ENCODE measurements at regions not wholly inside any gene's neighbourhood (a gene's known extent, or its start where the extent isn't known, plus 50 kb on each side); places are given as distances from the start of the nearest gene placed in this dataset.

GRCh38 chr14:84037593-84037992 lies 1492.4 kb upstream of the FLRT2 start:
- Mint-ChIP-seq H3K27me3 (ENCODE audit: low read depth) (no peaks in the 10 kb centered on the region), H3K36me3 (ENCODE audit: insufficient read depth in 2 of 2) (peaks cover 0 to 2% of the 10 kb centered on the region in 2 donors), H3K27ac (no peak overlapping the region), H3K4me3 (no peak overlapping the region), H3K9me3 (peaks cover 0 to 9% of the 10 kb centered on the region in 2 donors), H3K4me1 (ENCODE audit: low read depth) (peaks cover 8% of the 10 kb centered on the region)
- no peak for ATAC-seq (replicated peaks in 1 of 2)
- DNase-seq: no peak

DNA sequence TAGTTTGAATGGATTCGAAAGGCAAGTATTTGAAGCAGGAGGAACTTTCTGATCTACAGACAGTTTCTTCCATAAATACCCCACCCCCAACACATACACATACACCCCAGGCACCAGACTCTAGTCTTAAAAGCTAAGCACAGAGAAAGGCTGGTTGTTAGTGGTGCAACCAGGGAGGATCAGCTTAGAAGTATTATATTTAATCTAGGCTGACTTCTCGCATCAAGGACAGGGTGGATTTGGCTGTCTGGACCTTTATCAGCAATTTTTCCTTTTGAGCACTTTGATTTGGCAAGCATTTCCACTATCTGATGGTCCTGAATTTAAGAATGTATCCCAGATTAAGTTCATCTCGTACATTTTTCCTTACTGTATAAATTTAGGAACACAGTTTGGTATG lies 1489.8 kb upstream of the FLRT2 start:
- H3K9me3 Mint-ChIP-seq: peaks cover 1 to 12% of the 10 kb centered on the region in 2 donors
- ATAC-seq (replicated peaks in 1 of 2) (no peak), DNase-seq (no peak)
- H3K27ac Mint-ChIP-seq: no peak overlapping the region
- H3K27me3 Mint-ChIP-seq (ENCODE audit: low read depth): no peaks in the 10 kb centered on the region
- H3K36me3 Mint-ChIP-seq (ENCODE audit: insufficient read depth in 2 of 2): peaks cover 0 to 2% of the 10 kb centered on the region in 2 donors
- H3K4me1 Mint-ChIP-seq (ENCODE audit: low read depth): peaks cover 8% of the 10 kb centered on the region
- no peak overlapping the region for H3K4me3 Mint-ChIP-seq

DNA sequence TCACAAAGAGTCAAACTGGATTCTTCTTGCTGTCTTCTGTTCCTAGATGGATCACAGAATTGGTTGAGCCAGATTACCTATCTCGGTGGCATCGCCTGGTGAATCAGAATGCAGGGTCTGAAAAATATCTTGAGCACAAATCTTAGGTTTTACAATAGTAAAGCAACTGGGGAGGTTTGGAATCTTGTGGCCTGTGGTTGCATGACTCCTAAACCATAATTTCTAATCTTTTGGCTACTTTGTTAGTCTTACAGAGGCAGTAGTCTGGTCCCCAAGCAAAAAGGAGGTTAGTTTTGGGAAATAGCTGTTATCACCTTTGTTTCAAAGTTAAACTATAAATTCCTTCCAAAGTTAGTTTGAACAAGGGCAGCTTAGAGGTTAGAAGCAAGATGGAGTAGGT lies 1488.5 kb upstream of the FLRT2 start:
- DNase-seq (no peak), ATAC-seq (replicated peaks in 1 of 2) (no peak)
- Mint-ChIP-seq H3K4me1 (ENCODE audit: low read depth) (peaks cover 8% of the 10 kb centered on the region), H3K4me3 (no peak overlapping the region), H3K27ac (no peak overlapping the region), H3K9me3 (peaks cover 1 to 12% of the 10 kb centered on the region in 2 donors), H3K27me3 (ENCODE audit: low read depth) (no peaks in the 10 kb centered on the region), H3K36me3 (ENCODE audit: insufficient read depth in 2 of 2) (peaks cover 0 to 2% of the 10 kb centered on the region in 2 donors)

DNA sequence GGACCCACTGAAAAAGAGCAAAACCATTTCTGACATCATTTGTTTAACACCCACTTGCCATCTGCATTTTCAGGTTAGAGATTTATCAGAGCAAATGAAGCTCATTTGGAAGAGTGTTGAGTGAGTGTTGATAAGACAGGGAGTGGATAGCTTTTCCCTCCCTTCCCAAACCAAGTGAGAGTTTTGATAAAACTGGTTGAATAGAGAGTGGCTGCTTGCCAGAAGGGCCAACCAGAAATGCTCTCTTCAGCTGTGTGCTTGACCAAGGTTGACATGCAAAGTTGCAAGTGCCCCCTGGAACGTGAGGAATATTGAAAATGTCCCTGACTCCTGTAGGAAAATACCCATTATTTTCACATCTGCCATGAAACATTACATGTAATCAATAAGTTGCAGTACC lies 1487.0 kb upstream of the FLRT2 start:
- DNase-seq (no peak), ATAC-seq (replicated peaks in 1 of 2) (no peak)
- no peaks in the 10 kb centered on the region for H3K4me1 Mint-ChIP-seq (ENCODE audit: low read depth)
- no peaks in the 10 kb centered on the region for H3K36me3 Mint-ChIP-seq (ENCODE audit: insufficient read depth in 2 of 2)
- H3K9me3 Mint-ChIP-seq: peaks cover 4 to 7% of the 10 kb centered on the region in 2 donors
- H3K27me3 Mint-ChIP-seq (ENCODE audit: low read depth): no peaks in the 10 kb centered on the region
- H3K4me3 Mint-ChIP-seq: no peak overlapping the region
- no peak overlapping the region for H3K27ac Mint-ChIP-seq

DNA sequence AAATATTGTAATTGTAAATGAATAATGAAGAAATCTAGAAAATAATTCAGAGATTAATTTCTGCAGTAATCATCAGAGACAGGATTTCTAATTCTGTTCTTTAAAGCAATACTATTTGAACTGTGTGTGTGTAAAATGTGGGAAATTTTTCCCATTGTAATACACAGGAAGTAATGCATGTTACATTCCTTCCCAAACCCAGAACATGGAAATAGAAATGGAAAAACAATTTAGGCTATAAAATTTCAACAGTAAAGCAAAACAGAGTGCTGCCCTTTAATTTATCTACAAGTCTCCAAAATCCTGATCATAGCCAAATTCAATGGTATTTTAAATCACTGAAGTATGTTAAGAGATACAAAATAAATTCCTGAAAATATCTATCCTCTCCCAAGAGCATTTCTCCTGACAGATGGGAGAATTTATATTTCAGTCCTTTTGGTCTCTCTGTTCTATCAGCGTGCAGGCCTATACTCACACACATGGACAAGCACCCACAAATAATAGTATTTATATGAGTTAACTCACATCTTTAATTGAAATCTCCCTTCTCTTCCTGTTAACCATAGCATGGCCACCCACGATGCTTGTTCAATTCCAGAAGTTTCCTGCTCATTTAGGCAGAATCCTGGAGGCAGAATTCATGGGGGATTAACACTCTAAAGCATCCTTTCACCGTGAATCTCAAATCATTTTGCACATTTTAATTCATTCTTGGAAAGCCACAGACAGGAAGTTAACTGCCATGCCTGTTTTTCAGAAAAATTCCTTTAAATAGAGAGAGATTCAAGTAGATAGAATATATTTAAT lies 1465.4 kb upstream of the FLRT2 start:
- Mint-ChIP-seq H3K4me1 (ENCODE audit: low read depth) (no peaks in the 10 kb centered on the region), H3K4me3 (no peak overlapping the region), H3K36me3 (ENCODE audit: insufficient read depth in 2 of 2) (peaks cover 0 to 2% of the 10 kb centered on the region in 2 donors), H3K27me3 (ENCODE audit: low read depth) (no peaks in the 10 kb centered on the region), H3K27ac (no peak overlapping the region), H3K9me3 (peaks cover 12 to 14% of the 10 kb centered on the region in 2 donors)
- ATAC-seq (replicated peaks in 1 of 2): no peak
- no peak for DNase-seq

DNA sequence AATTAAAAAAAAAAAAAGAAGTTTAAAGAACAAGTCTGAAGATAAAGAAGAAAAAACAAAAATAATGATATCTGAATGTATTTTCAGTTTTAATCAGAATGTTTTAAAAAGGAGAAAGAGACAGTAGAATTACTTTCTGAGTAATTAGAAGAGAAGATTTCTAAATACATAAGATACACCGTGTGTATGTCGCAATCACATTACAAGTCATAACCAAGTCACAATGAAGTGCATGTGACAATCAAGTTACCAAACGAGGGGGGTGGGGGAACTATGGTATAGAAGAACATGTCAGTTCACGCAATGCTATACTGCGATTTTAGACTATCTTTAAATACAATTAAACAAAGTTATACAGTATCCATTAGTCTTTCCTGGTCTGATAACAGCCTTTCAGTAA lies 1464.1 kb upstream of the FLRT2 start:
- Mint-ChIP-seq H3K9me3 (peaks cover 9 to 14% of the 10 kb centered on the region in 2 donors), H3K4me3 (no peak overlapping the region), H3K36me3 (ENCODE audit: insufficient read depth in 2 of 2) (peaks cover 0 to 2% of the 10 kb centered on the region in 2 donors), H3K27ac (no peak overlapping the region), H3K4me1 (ENCODE audit: low read depth) (no peaks in the 10 kb centered on the region), H3K27me3 (ENCODE audit: low read depth) (no peaks in the 10 kb centered on the region)
- no peak for DNase-seq
- ATAC-seq (replicated peaks in 1 of 2): no peak

GRCh38 chr14:84068288-84068687 lies 1461.7 kb upstream of the FLRT2 start:
- DNase-seq (no peak), ATAC-seq (replicated peaks in 1 of 2) (no peak)
- no peaks in the 10 kb centered on the region for H3K27me3 Mint-ChIP-seq (ENCODE audit: low read depth)
- H3K4me3 Mint-ChIP-seq: no peak overlapping the region
- no peaks in the 10 kb centered on the region for H3K4me1 Mint-ChIP-seq (ENCODE audit: low read depth)
- H3K9me3 Mint-ChIP-seq: peaks cover 7 to 9% of the 10 kb centered on the region in 2 donors
- H3K27ac Mint-ChIP-seq: no peak overlapping the region
- H3K36me3 Mint-ChIP-seq (ENCODE audit: insufficient read depth in 2 of 2): no peaks in the 10 kb centered on the region

DNA sequence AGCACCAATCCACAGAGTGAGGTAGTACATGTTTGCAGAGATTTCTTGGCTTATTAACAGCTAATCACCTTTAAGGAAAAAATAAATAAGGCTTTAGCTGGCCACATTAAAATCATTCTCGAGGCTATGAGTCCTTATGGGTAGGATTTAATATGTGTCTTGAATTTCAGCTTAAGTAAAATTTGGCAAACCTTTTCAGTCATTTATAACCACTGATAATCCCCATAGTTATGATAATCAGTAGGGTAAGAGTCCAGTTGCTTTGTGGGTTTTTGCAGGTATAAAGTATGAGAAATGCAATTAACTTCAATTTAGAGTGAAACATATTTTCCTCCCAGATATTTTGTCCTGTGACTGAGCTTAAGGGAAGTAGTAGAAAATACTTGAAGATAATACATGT lies 1458.9 kb upstream of the FLRT2 start:
- Mint-ChIP-seq H3K9me3 (peaks cover 9 to 12% of the 10 kb centered on the region in 2 donors), H3K27ac (no peak overlapping the region), H3K4me3 (no peak overlapping the region), H3K36me3 (ENCODE audit: insufficient read depth in 2 of 2) (no peaks in the 10 kb centered on the region), H3K27me3 (ENCODE audit: low read depth) (no peaks in the 10 kb centered on the region), H3K4me1 (ENCODE audit: low read depth) (no peaks in the 10 kb centered on the region)
- DNase-seq (no peak), ATAC-seq (replicated peaks in 1 of 2) (no peak)

DNA sequence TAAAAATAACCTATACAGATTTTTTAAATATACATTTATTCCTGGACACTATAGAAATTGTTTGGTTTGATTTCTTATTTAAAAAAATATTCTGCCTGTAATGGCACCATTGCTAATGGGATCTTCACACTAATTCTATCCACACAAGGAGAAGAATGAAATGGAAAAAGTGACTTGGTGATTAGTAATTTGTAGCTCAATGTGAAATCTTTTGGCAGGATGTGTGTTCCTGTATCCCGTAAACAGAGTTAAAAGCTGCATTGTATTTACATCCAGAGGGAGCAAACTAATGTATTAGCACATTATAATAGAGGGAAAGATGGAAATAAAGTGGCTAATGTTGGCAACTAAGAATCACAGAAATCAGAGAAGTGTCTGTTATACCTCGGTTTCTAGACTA lies 1455.3 kb upstream of the FLRT2 start:
- Mint-ChIP-seq H3K27ac (no peak overlapping the region), H3K4me3 (no peak overlapping the region), H3K9me3 (peaks cover 6% of the 10 kb centered on the region in 2 donors), H3K36me3 (ENCODE audit: insufficient read depth in 2 of 2) (peaks cover 0 to 1% of the 10 kb centered on the region in 2 donors), H3K27me3 (ENCODE audit: low read depth) (no peaks in the 10 kb centered on the region), H3K4me1 (ENCODE audit: low read depth) (no peaks in the 10 kb centered on the region)
- ATAC-seq (replicated peaks in 1 of 2) (no peak), DNase-seq (no peak)

DNA sequence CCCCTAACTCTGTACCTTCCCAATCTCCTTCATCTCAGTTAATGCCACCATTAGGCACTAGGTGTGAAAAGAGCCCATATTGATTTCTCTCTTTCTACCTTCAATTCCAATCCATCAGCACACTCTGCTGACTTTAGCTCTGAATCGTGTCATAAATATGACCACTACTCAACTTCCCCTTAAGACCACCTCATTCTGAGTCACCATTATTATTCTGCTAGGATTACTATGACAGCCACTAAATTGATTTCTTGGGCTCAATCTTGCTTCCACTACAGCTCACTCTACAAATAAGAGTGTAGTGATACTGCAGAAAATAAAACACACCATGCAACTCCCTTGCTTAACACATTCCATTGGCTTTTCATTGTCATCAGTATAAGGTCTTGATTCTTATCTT lies 1449.0 kb upstream of the FLRT2 start:
- peaks cover 0 to 1% of the 10 kb centered on the region in 2 donors for H3K36me3 Mint-ChIP-seq (ENCODE audit: insufficient read depth in 2 of 2)
- ATAC-seq (replicated peaks in 1 of 2) (no peak), DNase-seq (no peak)
- H3K4me3 Mint-ChIP-seq: no peak overlapping the region
- no peaks in the 10 kb centered on the region for H3K27me3 Mint-ChIP-seq (ENCODE audit: low read depth)
- peaks cover 18 to 19% of the 10 kb centered on the region in 2 donors for H3K9me3 Mint-ChIP-seq
- H3K27ac Mint-ChIP-seq: no peak overlapping the region
- H3K4me1 Mint-ChIP-seq (ENCODE audit: low read depth): no peaks in the 10 kb centered on the region

- no peak overlapping the region for H3K27ac Mint-ChIP-seq
- H3K27me3 Mint-ChIP-seq (ENCODE audit: low read depth): no peaks in the 10 kb centered on the region
- H3K9me3 Mint-ChIP-seq: peaks cover 19 to 21% of the 10 kb centered on the region in 2 donors
- no peaks in the 10 kb centered on the region for H3K4me1 Mint-ChIP-seq (ENCODE audit: low read depth)
- no peaks in the 10 kb centered on the region for H3K36me3 Mint-ChIP-seq (ENCODE audit: insufficient read depth in 2 of 2)
- no peak overlapping the region for H3K4me3 Mint-ChIP-seq
- ATAC-seq (replicated peaks in 1 of 2): no peak
- DNase-seq: no peak
Observed at GRCh38 chr14:84084056-84084630, 1445.8 kb upstream of the FLRT2 start.

GRCh38 chr14:84085493-84085892 lies 1444.5 kb upstream of the FLRT2 start:
- no peak overlapping the region for H3K4me3 Mint-ChIP-seq
- H3K27me3 Mint-ChIP-seq (ENCODE audit: low read depth): no peaks in the 10 kb centered on the region
- H3K36me3 Mint-ChIP-seq (ENCODE audit: insufficient read depth in 2 of 2): no peaks in the 10 kb centered on the region
- DNase-seq: no peak
- no peak for ATAC-seq (replicated peaks in 1 of 2)
- no peaks in the 10 kb centered on the region for H3K4me1 Mint-ChIP-seq (ENCODE audit: low read depth)
- H3K9me3 Mint-ChIP-seq: peaks cover 18 to 19% of the 10 kb centered on the region in 2 donors
- H3K27ac Mint-ChIP-seq: no peak overlapping the region

DNA sequence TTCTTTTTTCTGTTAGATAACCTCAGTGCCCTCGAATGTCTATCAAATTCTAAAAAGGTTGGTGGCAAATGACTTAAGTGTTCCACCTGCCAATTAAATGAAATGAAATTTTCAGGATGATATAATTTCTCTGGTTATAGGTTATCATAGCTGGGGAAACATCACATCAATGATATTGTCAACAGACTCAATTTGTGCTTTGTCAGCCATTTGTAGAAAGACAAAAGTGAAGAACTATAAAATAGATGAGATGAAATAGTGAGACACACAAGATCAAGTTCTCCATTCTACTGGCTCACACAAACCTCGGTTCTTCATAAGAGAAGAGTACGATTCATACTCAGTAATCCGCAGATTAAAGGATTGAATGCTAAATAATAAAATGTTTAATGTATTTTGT lies 1443.2 kb upstream of the FLRT2 start:
- no peak overlapping the region for H3K27ac Mint-ChIP-seq
- ATAC-seq (replicated peaks in 1 of 2) (no peak), DNase-seq (no peak)
- no peaks in the 10 kb centered on the region for H3K36me3 Mint-ChIP-seq (ENCODE audit: insufficient read depth in 2 of 2)
- no peaks in the 10 kb centered on the region for H3K27me3 Mint-ChIP-seq (ENCODE audit: low read depth)
- H3K4me3 Mint-ChIP-seq: no peak overlapping the region
- H3K9me3 Mint-ChIP-seq: peaks cover 12 to 14% of the 10 kb centered on the region in 2 donors
- no peaks in the 10 kb centered on the region for H3K4me1 Mint-ChIP-seq (ENCODE audit: low read depth)

Data from activated T-cell treated with anti-CD3 and anti-CD28 coated beads, Interleukin-2, amount 50 U/mL, for 72 hours (primary cell).